GM13977 (cell line): ENCODE measurements at regions not wholly inside any gene's neighbourhood (a gene's known extent, or its start where the extent isn't known, plus 50 kb on each side); places are given as distances from the start of the nearest gene placed in this dataset.

Experiments used
- DNase-seq: peaks from one replicate; pipeline ENCODE4 v3.0.0; 2012; ENCODE audit warnings: low spot score
- CTCF ChIP-seq: IDR thresholded peaks from 2 replicates; pipeline ENCODE4 v1.5.1; 2012; ENCODE audit warnings: mild to moderate bottlenecking, control low read depth; ENCODE audit not compliant: insufficient read depth; ENCODE audit errors: extremely low read depth, missing control alignments
- in situ Hi-C: fragments of 300-500 bp; cut with MboI; formaldehyde crosslinking; loops from one replicate; pipeline ENCODE4 v1.12.0; 2022; ENCODE audit warnings: low sequenced_read_pairs, low pct_unique_long_range_greater_than_20kb, mixed read lengths, inconsistent platforms; ENCODE audit not compliant: unreplicated experiment

DNA sequence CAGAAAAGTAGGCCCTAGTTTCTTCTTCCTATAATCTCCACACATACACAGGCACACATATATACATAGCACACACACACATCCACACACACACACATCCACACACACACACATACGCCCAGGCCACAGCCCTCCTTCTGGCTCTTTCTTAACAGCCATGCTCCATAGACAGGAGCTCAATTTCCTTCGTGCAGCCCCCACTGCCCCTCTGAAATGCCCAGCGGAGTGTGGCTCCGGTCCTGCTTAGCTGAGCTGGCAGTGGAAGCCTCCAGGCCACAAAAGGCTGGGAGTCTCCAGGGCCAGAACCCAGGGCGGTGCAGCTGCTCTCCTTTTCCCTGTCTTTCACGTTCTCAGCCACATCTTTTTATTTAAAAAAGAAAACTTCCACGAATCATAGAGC lies 282.9 kb upstream of the IGFBP3 start:
- in situ Hi-C loops: no loop called here
- DNase-seq: no peak
- TF ChIP-seq CTCF: no peak

DNA sequence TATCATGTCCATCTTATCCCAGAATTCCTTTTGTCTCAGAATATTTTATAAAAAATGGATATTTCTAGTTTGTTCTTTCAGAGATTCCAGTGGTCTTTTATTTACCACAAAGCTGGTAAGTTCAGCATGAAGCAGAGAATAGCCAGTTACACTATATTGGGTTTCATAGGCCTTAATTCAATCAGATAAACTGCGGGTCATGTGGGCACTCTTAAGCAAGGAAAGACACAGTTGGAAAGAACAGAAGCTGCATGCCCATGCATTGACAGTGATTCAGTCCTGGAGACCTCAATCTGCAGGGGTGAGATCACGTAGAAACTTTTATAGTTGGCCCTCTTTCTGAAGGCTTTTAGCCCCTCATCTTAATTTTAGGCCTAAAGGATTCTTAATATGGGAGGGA lies 281.3 kb upstream of the IGFBP3 start:
- no peak for TF ChIP-seq CTCF
- no peak for DNase-seq
- in situ Hi-C loops: no loop called here

DNA sequence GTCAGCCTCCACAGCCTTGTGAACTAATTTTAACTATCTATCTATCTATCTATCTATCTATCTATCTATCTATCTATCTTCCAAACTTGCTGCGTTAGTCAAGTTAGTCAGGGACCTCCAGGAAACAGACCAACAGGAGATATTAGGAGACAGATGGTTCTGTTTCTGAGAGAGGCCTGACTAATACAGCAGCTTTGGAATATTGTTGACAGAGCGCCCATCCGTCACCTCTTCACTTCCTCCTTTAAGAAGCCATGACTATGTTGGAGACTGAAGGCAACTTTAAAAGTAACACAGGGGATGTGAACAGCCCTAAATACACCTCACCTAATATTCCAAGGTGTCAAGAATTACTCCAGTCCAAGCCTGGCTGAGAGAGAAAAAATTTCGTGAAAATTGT lies 280.9 kb upstream of the IGFBP3 start:
- no peak for TF ChIP-seq CTCF
- in situ Hi-C loops: no loop called here
- DNase-seq: no peak

GRCh38 chr7:46198701-46199100 lies 277.6 kb upstream of the IGFBP3 start:
- in situ Hi-C loops: no loop called here
- TF ChIP-seq CTCF: no peak

GRCh38 chr7:46197785-46198540 lies 276.9 kb upstream of the IGFBP3 start:
- in situ Hi-C loops: no loop called here
- no peak for TF ChIP-seq CTCF
- no peak for DNase-seq

More at GRCh38 chr7:46198701-46199100, 277.6 kb upstream of the IGFBP3 start:
- no peak for DNase-seq

DNA sequence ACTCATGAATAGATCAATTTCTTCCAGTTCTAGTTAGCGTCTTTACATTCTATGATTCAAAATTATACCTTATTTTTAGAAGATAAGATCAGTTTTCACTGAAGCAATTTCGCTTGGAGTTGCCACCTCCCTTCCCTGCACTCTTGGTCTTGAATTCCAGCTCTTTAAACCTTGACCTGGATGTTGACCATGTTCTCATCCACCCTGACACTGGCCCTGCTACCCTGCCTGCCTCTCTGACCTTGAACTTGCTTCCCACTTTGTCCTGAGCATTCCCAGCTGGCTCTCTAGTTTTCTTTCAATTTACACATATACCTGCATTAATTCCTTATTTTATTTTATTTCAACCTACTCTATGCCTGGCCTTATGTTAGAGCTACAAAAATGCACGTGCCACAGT lies 274.9 kb upstream of the IGFBP3 start:
- TF ChIP-seq CTCF: no peak
- in situ Hi-C loops: no loop called here

GRCh38 chr7:46192271-46192670 lies 271.2 kb upstream of the IGFBP3 start:
- DNase-seq: no peak
- no peak for TF ChIP-seq CTCF
- in situ Hi-C loops: no loop called here

More for the DNA sequence above, 274.9 kb upstream of the IGFBP3 start:
- DNase-seq: no peak
